Ascending aorta (tissue), 2 donors: ENCODE measurements at regions not wholly inside any gene's neighbourhood (a gene's known extent, or its start where the extent isn't known, plus 50 kb on each side); places are given as distances from the start of the nearest gene placed in this dataset.

ENCODE experiments used
- DNase-seq, 2 donors: peaks; one replicate each; pipeline ENCODE4 v3.0.0-alpha.2; 2019; ENCODE audit warnings: low spot score in 2 of 2
- H3K27ac ChIP-seq, 2 donors: fragments of 200-600 bp; sonication (generic); one replicate each; pipeline ENCODE4 v1.5.1; 2016 to 2017; ENCODE audit warnings: mild to moderate bottlenecking in 1 of 2
- H3K27me3 ChIP-seq: fragments of 200-600 bp; sonication (generic); one replicate; pipeline ENCODE4 v1.5.1; 2017
- H3K36me3 ChIP-seq, 2 donors: fragments of 200-600 bp; sonication (generic); one replicate each; pipeline ENCODE4 v1.5.1; 2016
- H3K4me1 ChIP-seq, 2 donors: fragments of 200-600 bp; sonication (generic); one replicate each; pipeline ENCODE4 v1.5.1; 2016 to 2017; ENCODE audit warnings: mild to moderate bottlenecking in 1 of 2
- H3K4me3 ChIP-seq, 2 donors: fragments of 200-600 bp; sonication (generic); one replicate each; pipeline ENCODE4 v1.5.1; 2016 to 2017; ENCODE audit warnings: mild to moderate bottlenecking in 1 of 2
- H3K9me3 ChIP-seq, 2 donors: fragments of 200-600 bp; sonication (generic); one replicate each; pipeline ENCODE4 v1.5.1; 2016
- intact Hi-C: fragments of 100-400 bp; cut with DNase I; formaldehyde crosslinking; loops from one replicate; pipeline ENCODE4 v1.15.1; 2023
- TF ChIP-seq, protein P1 (sequence below), 3 experiments: fragments of 200-600 bp in 2 of 3; fragments of 450-650 bp in 1 of 3; sonication (generic) in 2 of 3; IDR thresholded peaks; one replicate each; pipeline ENCODE4 v1.5.1; 2016 to 2019; ENCODE audit warnings: antibody characterized with exemption in 3 of 3, mild to moderate bottlenecking in 1 of 3, moderate library complexity in 1 of 3

DNA sequence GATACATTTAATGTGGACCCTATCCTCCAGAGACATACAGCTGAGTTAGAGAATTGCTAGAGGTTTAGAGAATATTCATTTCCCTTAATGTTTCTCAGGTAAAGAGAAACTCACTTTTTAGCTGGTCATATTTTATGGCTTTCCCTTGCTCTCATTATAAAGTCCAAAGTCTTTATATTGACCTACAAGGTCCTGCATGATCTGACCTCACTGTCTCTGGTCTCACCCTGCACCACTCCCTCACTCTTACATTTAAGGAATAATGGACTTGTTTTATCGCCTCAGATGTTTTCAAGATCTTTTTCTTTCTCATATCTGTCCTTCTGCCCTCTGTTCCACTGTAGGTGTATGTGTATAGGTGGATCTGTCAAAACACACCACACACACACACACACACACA lies 597.3 kb downstream of the PLCL1 start:
- H3K36me3 ChIP-seq: no peaks in the 10 kb centered on the region
- H3K4me3 ChIP-seq: no peak overlapping the region
- no peak overlapping the region for H3K27ac ChIP-seq
- no peaks in the 10 kb centered on the region for H3K27me3 ChIP-seq
- intact Hi-C loops: no loop called here
- DNase-seq: no peak
- H3K9me3 ChIP-seq: no peaks in the 10 kb centered on the region
- H3K4me1 ChIP-seq: no peaks in the 10 kb centered on the region
- TF ChIP-seq, protein P1, sequence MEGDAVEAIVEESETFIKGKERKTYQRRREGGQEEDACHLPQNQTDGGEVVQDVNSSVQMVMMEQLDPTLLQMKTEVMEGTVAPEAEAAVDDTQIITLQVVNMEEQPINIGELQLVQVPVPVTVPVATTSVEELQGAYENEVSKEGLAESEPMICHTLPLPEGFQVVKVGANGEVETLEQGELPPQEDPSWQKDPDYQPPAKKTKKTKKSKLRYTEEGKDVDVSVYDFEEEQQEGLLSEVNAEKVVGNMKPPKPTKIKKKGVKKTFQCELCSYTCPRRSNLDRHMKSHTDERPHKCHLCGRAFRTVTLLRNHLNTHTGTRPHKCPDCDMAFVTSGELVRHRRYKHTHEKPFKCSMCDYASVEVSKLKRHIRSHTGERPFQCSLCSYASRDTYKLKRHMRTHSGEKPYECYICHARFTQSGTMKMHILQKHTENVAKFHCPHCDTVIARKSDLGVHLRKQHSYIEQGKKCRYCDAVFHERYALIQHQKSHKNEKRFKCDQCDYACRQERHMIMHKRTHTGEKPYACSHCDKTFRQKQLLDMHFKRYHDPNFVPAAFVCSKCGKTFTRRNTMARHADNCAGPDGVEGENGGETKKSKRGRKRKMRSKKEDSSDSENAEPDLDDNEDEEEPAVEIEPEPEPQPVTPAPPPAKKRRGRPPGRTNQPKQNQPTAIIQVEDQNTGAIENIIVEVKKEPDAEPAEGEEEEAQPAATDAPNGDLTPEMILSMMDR (IDR thresholded peaks at IDR 0.05): no peak

DNA sequence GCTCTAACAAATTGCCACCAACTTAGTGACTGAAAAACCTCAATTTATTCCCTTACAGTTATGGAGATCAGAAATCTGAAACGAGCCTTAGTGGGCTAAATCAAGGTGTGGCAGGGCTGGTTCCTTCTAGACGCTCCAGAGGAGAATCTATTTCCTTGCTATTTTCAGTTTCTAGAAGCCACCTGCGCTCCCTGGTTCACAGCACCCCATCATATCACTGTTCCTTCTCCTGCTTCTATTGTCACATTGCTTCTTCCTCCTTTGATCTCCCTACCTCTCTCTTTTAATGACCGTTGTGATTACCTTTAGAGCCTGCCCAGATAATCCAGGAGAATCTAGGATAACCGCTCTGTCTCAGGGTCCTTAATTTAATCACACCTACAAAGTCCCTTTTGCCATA lies 596.6 kb downstream of the PLCL1 start:
- Histone ChIP-seq H3K4me3 (no peak overlapping the region), H3K27ac (no peak overlapping the region), H3K4me1 (no peaks in the 10 kb centered on the region), H3K36me3 (no peaks in the 10 kb centered on the region), H3K9me3 (no peaks in the 10 kb centered on the region), H3K27me3 (no peaks in the 10 kb centered on the region)
- intact Hi-C loops: no loop called here
- TF ChIP-seq, protein P1 (IDR thresholded peaks at IDR 0.05): no peak
- no peak for DNase-seq

DNA sequence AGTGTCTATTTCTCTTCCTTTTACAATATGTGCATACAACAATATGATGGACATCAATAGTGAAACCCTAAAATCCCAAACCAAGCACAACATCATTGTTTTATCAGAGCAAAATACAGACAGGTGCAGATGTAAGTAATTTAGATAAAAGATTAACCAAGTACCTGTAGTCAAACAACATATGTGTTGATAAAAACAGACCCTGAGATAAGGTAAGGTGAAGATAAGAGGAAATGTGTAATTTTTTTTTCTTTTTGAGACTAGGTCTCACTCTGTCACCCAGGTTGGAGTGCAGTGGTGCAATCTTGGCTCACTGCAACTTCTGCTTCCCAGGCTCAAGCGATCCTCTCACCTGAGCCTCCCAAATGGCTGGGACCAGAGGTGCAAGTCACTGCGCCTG lies 589.8 kb downstream of the PLCL1 start:
- H3K27ac ChIP-seq: no peak overlapping the region
- H3K4me1 ChIP-seq: no peaks in the 10 kb centered on the region
- H3K4me3 ChIP-seq: no peak overlapping the region
- TF ChIP-seq, protein P1 (IDR thresholded peaks at IDR 0.05): no peak
- intact Hi-C loops: no loop called here
- H3K27me3 ChIP-seq: no peaks in the 10 kb centered on the region
- no peak for DNase-seq
- H3K36me3 ChIP-seq: no peaks in the 10 kb centered on the region
- H3K9me3 ChIP-seq: no peaks in the 10 kb centered on the region

DNA sequence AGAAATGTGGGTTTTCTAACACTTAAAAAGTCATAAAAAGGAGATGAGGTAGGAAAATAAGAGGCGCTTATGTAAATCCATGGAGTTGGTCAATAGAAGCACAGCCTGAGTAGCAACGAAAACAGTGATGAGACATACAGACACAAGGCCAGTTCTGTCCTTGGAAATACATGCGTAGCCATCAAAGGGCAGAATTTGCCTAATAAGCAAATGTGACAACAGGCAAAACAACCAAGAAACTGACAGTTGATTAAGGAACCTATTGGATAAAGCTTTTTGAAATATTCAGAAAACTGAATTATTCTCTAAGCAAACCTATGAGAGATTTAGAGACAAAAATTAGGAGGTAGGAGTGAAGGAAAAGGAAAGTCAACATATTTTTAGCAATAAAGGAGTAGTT lies 586.3 kb downstream of the PLCL1 start:
- no peak for DNase-seq
- Histone ChIP-seq H3K36me3 (no peaks in the 10 kb centered on the region), H3K27ac (no peak overlapping the region), H3K4me3 (no peak overlapping the region), H3K9me3 (no peaks in the 10 kb centered on the region), H3K4me1 (no peaks in the 10 kb centered on the region), H3K27me3 (no peaks in the 10 kb centered on the region)
- intact Hi-C loops: no loop called here
- TF ChIP-seq, protein P1 (IDR thresholded peaks at IDR 0.05): no peak

DNA sequence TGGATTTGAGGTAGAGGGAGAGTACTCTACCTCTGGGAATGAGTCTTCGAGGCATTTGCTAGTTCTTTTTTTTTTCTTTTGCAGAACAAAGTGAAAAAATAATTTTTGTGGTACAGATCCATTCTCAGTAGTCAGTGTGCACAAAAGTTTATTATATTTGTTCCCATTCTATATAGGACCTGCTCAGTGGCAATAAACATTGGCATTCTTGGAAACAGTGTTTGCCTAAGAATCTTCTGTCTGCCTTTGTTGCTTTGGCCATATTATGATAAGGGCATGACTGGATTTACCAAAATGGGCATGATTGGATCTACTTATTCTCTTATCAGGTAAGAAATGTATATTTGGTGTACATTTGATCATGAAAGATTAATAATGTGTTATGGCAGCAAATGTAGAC lies 583.3 kb downstream of the PLCL1 start:
- no peaks in the 10 kb centered on the region for H3K9me3 ChIP-seq
- intact Hi-C loops: no loop called here
- no peak for DNase-seq
- no peaks in the 10 kb centered on the region for H3K27me3 ChIP-seq
- no peak overlapping the region for H3K27ac ChIP-seq
- TF ChIP-seq, protein P1 (IDR thresholded peaks at IDR 0.05): no peak
- no peaks in the 10 kb centered on the region for H3K36me3 ChIP-seq
- no peak overlapping the region for H3K4me3 ChIP-seq
- H3K4me1 ChIP-seq: no peaks in the 10 kb centered on the region

DNA sequence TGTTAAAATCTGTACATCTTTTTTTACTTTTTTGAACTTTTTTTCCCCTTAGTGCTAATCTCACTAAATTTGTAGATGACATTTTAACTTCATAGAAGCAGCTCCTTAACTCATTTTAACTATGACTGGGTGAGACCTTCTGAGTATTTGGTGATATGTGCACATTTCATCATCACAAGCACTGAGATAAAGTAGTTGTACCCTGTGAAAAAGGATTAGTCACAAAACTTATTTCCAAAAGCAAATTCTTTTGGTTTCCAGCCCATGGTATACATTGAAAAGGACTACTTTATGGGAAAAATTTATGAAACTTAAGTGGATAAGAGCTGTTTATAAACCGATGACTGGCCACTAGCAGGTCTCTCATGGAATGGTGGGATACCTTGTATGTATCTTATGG lies 581.5 kb downstream of the PLCL1 start:
- no peaks in the 10 kb centered on the region for H3K27me3 ChIP-seq
- no peaks in the 10 kb centered on the region for H3K36me3 ChIP-seq
- TF ChIP-seq, protein P1 (IDR thresholded peaks at IDR 0.05): no peak
- no peaks in the 10 kb centered on the region for H3K4me1 ChIP-seq
- H3K27ac ChIP-seq: no peak overlapping the region
- intact Hi-C loops: no loop called here
- no peak overlapping the region for H3K4me3 ChIP-seq
- DNase-seq: no peak
- H3K9me3 ChIP-seq: no peaks in the 10 kb centered on the region
